Transverse colon (tissue), 4 donors: ENCODE measurements at regions not wholly inside any gene's neighbourhood (a gene's known extent, or its start where the extent isn't known, plus 50 kb on each side); places are given as distances from the start of the nearest gene placed in this dataset.

Experiments used
- EP300 ChIP-seq: sonication (generic); formaldehyde crosslinking; IDR thresholded peaks from one replicate; pipeline ENCODE4 v1.6.1; 2017; ENCODE audit warnings: antibody characterized with exemption, low read depth
- POLR2A ChIP-seq: fragments of 450-650 bp; IDR thresholded peaks from one replicate; pipeline ENCODE4 v1.6.1; 2016; ENCODE audit warnings: antibody characterized with exemption, mild to moderate bottlenecking, moderate library complexity
- POLR2AphosphoS5 ChIP-seq, 3 donors: sonication (generic); formaldehyde crosslinking; IDR thresholded peaks; one replicate each; pipeline ENCODE4 v1.6.1; 2016; ENCODE audit warnings: antibody characterized with exemption in 3 of 3
- TF ChIP-seq, protein P1 (sequence below), 5 experiments: fragments of 200-600 bp in 3 of 5; fragments of 450-650 bp in 2 of 5; sonication (generic) in 3 of 5; IDR thresholded peaks; 1 replicate in 2 of 5; 2 replicates in 3 of 5; pipeline ENCODE4 v1.5.1; 2016 to 2017; ENCODE audit warnings: antibody characterized with exemption in 5 of 5, inconsistent platforms in 3 of 5, mild to moderate bottlenecking in 2 of 5, moderate library complexity in 1 of 5

DNA sequence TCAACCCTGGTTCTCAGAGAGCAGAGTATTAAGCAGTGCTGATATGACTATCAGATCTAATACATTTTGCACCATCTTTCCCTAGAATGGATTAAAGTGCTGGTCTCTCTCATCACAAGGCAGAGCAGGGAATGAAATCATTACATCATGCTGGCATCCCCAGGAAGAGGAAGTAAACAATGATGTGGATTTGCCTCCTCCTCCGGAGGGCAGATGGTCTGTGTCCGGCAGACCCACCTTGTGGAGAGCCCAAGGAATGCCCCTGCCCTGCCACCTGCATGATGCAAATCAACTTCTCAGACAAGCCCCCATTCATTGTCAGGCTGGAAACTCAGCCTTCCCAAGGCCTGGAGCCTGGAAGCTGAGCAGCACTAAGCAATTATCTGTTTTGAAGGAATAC, 1149.1 kb downstream of the VRK1 start:
- TF ChIP-seq POLR2A (no peak), EP300 (no peak), POLR2AphosphoS5 (IDR thresholded peaks at IDR 0.05) (no peak)
- TF ChIP-seq, protein P1, sequence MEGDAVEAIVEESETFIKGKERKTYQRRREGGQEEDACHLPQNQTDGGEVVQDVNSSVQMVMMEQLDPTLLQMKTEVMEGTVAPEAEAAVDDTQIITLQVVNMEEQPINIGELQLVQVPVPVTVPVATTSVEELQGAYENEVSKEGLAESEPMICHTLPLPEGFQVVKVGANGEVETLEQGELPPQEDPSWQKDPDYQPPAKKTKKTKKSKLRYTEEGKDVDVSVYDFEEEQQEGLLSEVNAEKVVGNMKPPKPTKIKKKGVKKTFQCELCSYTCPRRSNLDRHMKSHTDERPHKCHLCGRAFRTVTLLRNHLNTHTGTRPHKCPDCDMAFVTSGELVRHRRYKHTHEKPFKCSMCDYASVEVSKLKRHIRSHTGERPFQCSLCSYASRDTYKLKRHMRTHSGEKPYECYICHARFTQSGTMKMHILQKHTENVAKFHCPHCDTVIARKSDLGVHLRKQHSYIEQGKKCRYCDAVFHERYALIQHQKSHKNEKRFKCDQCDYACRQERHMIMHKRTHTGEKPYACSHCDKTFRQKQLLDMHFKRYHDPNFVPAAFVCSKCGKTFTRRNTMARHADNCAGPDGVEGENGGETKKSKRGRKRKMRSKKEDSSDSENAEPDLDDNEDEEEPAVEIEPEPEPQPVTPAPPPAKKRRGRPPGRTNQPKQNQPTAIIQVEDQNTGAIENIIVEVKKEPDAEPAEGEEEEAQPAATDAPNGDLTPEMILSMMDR (IDR thresholded peaks at IDR 0.05), result no peak
